GM12873 (cell line): ENCODE measurements at regions not wholly inside any gene's neighbourhood (a gene's known extent, or its start where the extent isn't known, plus 50 kb on each side); places are given as distances from the start of the nearest gene placed in this dataset.

ENCODE experiments used
- TF ChIP-seq, protein P1 (sequence below): IDR thresholded peaks from 2 replicates; pipeline ENCODE4 v1.5.1; 2012; ENCODE audit warnings: low read depth, mild to moderate bottlenecking, moderate library complexity, low read length, control low read depth; ENCODE audit not compliant: insufficient read depth; ENCODE audit errors: missing control alignments

DNA sequence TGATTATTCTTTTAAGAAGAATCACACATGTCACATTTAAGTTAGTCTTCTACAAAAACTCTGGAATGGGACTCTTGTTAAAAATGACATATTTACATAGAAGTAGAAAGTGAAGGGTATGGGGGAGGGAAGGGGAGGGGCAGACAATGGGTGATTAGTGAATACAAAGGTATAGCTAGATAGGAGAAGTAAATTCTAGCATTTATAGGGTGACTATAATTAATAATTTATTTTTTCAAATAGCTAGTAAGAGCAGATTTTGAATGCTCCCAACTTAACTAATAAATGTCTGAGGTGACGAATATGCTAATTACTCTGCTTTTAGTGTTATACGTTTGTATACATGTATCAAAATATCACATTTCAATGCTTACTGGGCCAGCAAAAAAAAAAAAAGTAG is 59.4 kb downstream of the BLTP3B start:
- TF ChIP-seq, protein P1, sequence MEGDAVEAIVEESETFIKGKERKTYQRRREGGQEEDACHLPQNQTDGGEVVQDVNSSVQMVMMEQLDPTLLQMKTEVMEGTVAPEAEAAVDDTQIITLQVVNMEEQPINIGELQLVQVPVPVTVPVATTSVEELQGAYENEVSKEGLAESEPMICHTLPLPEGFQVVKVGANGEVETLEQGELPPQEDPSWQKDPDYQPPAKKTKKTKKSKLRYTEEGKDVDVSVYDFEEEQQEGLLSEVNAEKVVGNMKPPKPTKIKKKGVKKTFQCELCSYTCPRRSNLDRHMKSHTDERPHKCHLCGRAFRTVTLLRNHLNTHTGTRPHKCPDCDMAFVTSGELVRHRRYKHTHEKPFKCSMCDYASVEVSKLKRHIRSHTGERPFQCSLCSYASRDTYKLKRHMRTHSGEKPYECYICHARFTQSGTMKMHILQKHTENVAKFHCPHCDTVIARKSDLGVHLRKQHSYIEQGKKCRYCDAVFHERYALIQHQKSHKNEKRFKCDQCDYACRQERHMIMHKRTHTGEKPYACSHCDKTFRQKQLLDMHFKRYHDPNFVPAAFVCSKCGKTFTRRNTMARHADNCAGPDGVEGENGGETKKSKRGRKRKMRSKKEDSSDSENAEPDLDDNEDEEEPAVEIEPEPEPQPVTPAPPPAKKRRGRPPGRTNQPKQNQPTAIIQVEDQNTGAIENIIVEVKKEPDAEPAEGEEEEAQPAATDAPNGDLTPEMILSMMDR, result no peak

DNA sequence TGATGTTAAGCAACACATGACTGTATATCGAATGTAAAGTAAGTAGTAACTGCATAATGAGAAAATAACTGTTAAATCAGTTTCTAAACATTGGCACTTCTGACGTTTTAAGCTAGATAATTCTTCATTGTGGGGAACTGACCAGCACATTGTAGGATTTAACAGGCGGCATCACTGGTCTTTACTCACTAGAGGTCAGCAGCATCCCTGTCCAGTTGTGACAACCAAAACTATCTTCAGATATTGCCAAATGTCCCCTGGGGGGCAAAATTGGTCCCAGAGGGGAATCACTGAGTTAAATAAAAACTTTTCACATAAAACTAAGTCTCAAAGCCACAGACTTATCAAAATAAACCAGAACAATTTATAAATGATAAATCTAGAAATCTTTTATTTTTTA is 65.3 kb downstream of the BLTP3B start:
- TF ChIP-seq, protein P1, result no peak

DNA sequence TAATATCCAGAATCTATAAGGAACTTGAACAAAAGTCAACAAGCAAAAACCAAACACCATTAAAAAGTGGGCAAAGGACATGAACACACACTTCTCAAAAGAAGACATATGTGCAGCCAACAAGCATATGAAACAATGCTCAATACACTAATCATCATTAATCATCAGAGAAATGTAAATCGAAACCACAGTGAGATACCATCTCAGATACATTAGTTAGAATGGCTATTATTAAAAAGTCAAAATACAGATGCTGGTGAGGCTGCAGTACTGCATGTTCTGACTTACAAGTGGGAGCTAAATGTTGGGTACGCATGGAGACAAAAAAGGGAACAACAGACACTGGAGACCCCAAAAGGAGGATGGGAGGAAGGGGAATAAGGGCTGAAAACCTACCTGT is 67.1 kb downstream of the BLTP3B start:
- TF ChIP-seq, protein P1, result no peak

DNA sequence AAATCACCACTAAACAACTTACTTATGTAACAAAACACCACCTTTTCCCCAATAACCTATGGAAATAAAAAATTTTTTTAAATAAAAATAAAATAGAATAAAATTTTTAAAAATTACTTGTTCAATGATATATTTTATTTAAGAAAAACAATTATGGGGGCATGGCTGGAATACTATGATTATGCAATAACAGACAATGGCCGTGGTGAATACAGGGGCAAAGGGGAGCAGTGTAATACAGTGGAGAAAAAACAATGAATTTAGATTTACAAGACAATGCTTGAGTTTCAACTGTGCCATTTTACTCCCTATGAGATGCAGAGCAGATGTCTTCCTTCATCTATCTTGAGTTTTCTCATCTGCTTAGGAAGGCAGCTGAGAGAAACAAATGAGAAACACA is 72.9 kb downstream of the BLTP3B start:
- TF ChIP-seq, protein P1, result no peak

DNA sequence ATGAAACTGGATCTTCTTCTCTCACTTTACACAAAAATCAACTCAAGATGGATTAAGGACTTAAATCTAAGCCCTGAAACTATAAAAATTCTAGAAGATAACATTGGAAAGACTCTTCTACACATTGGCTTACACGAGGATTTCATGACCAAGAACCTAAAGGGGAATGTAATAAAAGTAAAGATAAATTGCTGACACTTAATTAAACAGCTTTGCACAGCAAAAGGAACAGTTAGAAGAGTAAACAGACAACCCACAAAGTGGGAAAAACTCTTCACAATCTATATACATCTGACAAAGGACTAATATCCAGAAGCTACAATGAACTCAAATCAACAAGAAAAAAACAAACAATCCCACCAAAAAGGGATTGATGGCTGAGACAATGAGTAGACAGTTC is 74.4 kb downstream of the BLTP3B start:
- TF ChIP-seq, protein P1, result no peak

DNA sequence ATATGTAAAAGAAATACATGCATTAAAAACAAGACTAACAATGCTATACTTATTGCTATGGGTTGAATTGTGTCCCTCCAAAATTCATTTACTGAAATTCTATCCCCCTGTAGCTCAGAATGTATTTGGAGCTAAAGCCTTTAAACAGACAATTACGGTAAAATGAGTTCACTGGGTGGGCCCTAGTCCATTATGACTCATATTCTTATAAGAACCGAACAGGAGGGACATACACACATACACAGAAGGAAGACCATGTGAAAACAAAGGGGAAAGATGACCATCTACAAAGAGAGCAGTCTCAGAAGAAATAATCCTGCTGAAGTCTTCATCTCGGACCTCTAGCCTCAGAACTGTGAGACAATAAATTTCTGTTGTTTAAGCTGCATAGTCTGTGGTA is 77.1 kb upstream of the ANKS1B start:
- TF ChIP-seq, protein P1, result no peak

DNA sequence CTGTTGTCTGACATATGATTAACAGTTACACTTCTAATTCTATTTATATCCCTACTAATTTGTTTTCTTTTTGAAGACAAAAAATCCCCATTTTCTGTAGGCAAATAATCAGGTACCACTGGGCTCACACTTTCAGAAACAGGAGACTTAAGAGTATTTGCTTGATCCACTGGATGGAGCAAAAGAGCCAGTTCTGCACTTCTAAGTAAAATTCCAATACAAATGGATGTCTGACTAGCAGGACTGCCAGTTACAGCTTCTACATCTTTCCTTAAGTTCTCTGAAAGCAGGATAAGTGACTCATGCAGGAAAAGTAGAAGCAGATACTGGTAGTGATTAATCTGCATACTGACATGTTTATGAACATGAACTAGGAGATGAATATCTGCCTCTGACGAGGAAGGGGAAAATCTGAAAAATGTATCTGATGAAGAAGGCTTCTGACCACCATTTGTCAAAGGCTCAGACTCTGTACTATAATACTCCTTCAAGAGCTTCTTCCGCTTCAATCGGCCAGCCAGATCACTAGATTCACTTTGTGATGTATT is 73.8 kb upstream of the ANKS1B start:
- TF ChIP-seq, protein P1, result peak; percentile 26
